SK-N-SH treated with all-trans-retinoic acid at 6 μM for 48 hours (cell line): ENCODE measurements at regions not wholly inside any gene's neighbourhood (a gene's known extent, or its start where the extent isn't known, plus 50 kb on each side); places are given as distances from the start of the nearest gene placed in this dataset.

ENCODE experiments used
- ATAC-seq: fragments of 200-7000 bp; cut with Tn5 transposase; 3 replicates; pipeline ENCODE4 v1.9.1; 2020; ENCODE audit warnings: mild to moderate bottlenecking, moderate library complexity
- ARNTL ChIP-seq: fragments of 450-650 bp; formaldehyde crosslinking; IDR thresholded peaks from 2 replicates; pipeline ENCODE4 v1.5.0; 2020; ENCODE audit warnings: low read depth, mild to moderate bottlenecking, moderate library complexity, borderline replicate concordance
- BACH2 ChIP-seq: fragments of 250-450 bp; sonication (Bioruptor Pico); IDR thresholded peaks from 2 replicates; pipeline ENCODE4 v1.9.0; 2021; ENCODE audit warnings: mild to moderate bottlenecking, borderline replicate concordance
- CSDC2 ChIP-seq: fragments of 250-450 bp; sonication (Bioruptor Pico); IDR thresholded peaks from 2 replicates; pipeline ENCODE4 v1.5.0; 2020; ENCODE audit warnings: mild to moderate bottlenecking, moderate library complexity
- ESRRG ChIP-seq: fragments of 250-450 bp; sonication (Bioruptor Pico); IDR thresholded peaks from 2 replicates; pipeline ENCODE4 v1.6.1; 2021; ENCODE audit warnings: mild to moderate bottlenecking
- GLIS3 ChIP-seq: fragments of 250-450 bp; sonication (Bioruptor Pico); IDR thresholded peaks from 2 replicates; pipeline ENCODE4 v1.5.0; 2020; ENCODE audit warnings: mild to moderate bottlenecking, moderate library complexity
- ISL1 ChIP-seq: fragments of 250-450 bp; sonication (Bioruptor Pico); IDR thresholded peaks from 2 replicates; pipeline ENCODE4 v2.1.2; 2022; ENCODE audit warnings: mild to moderate bottlenecking, moderate library complexity
- OSR1 ChIP-seq: fragments of 250-450 bp; sonication (Bioruptor Pico); IDR thresholded peaks from 2 replicates; pipeline ENCODE4 v1.8.0; 2022; ENCODE audit warnings: moderate library complexity, mild to moderate bottlenecking, inconsistent platforms
- PPARA ChIP-seq: fragments of 250-450 bp; sonication (Bioruptor Pico); IDR thresholded peaks from 2 replicates; pipeline ENCODE4 v1.5.0; 2020; ENCODE audit warnings: mild to moderate bottlenecking, borderline replicate concordance
- RARB ChIP-seq: fragments of 250-450 bp; sonication (Bioruptor Pico); IDR thresholded peaks from 2 replicates; pipeline ENCODE4 v1.8.0; 2021; ENCODE audit warnings: mild to moderate bottlenecking, moderate library complexity
- SNAI2 ChIP-seq: fragments of 250-450 bp; sonication (Bioruptor Pico); IDR thresholded peaks from 2 replicates; pipeline ENCODE4 v1.5.0; 2020; ENCODE audit warnings: mild to moderate bottlenecking, moderate library complexity
- TCF4 ChIP-seq: fragments of 250-450 bp; sonication (Bioruptor Pico); IDR thresholded peaks from 2 replicates; pipeline ENCODE4 v1.8.0; 2021; ENCODE audit warnings: mild to moderate bottlenecking, moderate library complexity, borderline replicate concordance
- TOX ChIP-seq: fragments of 250-450 bp; sonication (Bioruptor Pico); IDR thresholded peaks from 2 replicates; pipeline ENCODE4 v1.8.0; 2021; ENCODE audit warnings: mild to moderate bottlenecking, moderate library complexity, borderline replicate concordance
- ZC3H10 ChIP-seq: fragments of 250-450 bp; sonication (Bioruptor Pico); IDR thresholded peaks from 2 replicates; pipeline ENCODE4 v1.5.1; 2021; ENCODE audit warnings: mild to moderate bottlenecking, moderate library complexity
- ZFP3 ChIP-seq: fragments of 250-450 bp; sonication (Bioruptor Pico); IDR thresholded peaks from 2 replicates; pipeline ENCODE4 v1.5.0; 2020; ENCODE audit warnings: mild to moderate bottlenecking, moderate library complexity
- ZFP30 ChIP-seq: fragments of 450-650 bp; formaldehyde crosslinking; IDR thresholded peaks from 2 replicates; pipeline ENCODE4 v1.5.0; 2022; ENCODE audit warnings: mild to moderate bottlenecking, moderate library complexity
- ZNF70 ChIP-seq: fragments of 450-650 bp; formaldehyde crosslinking; IDR thresholded peaks from 2 replicates; pipeline ENCODE4 v1.5.0; 2020; ENCODE audit warnings: mild to moderate bottlenecking, moderate library complexity
- ZNF8 ChIP-seq: fragments of 450-650 bp; formaldehyde crosslinking; IDR thresholded peaks from 2 replicates; pipeline ENCODE4 v1.5.0; 2020; ENCODE audit warnings: mild to moderate bottlenecking, moderate library complexity
- TF ChIP-seq, protein P1 (sequence below): fragments of 250-450 bp; sonication (Bioruptor Pico); IDR thresholded peaks from 2 replicates; pipeline ENCODE4 v1.5.0; 2020; ENCODE audit warnings: mild to moderate bottlenecking, moderate library complexity
- TF ChIP-seq, protein P2 (sequence below): fragments of 250-450 bp; sonication (Bioruptor Pico); IDR thresholded peaks from 2 replicates; pipeline ENCODE4 v1.8.0; 2020; ENCODE audit warnings: mild to moderate bottlenecking, moderate library complexity, borderline replicate concordance
- TF ChIP-seq, protein P3 (sequence below): fragments of 250-450 bp; sonication (Bioruptor Pico); IDR thresholded peaks from 2 replicates; pipeline ENCODE4 v1.8.0; 2021; ENCODE audit warnings: low read depth, mild to moderate bottlenecking, moderate library complexity, borderline replicate concordance
- TF ChIP-seq, protein P4 (sequence below): fragments of 250-450 bp; sonication (Bioruptor Pico); IDR thresholded peaks from 2 replicates; pipeline ENCODE4 v1.5.1; 2021; ENCODE audit warnings: mild to moderate bottlenecking, moderate library complexity
- TF ChIP-seq, protein P5 (sequence below): fragments of 250-450 bp; sonication (Bioruptor Pico); IDR thresholded peaks from 2 replicates; pipeline ENCODE4 v1.5.1; 2020; ENCODE audit warnings: low read depth, mild to moderate bottlenecking, moderate library complexity

DNA sequence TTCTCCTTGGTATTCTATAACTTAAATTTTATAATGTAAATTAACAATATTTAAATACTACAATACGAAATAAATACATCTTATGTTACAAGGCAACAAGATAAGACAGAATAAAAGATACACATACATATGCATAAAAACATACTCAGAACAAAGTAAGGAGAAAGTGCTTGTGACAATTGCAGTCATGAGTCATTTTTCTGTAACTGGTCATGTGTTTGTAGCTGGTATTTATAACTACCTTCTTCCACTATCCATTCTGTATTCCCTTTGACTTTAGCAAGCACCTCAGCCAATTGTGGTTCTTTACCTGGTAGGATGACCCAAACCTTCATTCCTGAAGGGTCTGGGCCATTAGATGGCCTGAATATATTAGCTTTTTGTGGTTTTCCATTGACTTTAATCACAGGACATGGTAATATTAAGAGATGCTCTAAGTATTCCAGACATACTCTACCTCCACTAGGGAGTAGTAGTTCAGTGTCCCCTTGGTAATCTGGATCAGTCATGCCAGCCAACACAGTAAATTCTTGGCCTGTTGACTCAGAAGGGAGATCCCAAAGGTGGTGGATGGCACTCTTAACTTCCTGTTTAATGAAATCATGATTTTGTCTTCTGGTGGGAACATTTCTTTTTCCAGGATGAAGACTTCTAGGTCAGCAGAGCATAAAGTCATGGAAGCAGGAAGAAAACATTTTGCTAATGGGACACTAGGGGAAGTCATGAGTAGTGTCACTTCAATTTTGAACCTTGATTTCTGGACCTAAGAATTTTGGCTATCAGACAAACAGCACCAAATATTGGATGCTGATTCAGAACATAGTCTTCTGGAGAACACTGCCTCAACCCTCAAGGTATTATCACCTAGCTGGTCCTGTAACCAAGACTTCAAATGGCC is 733.7 kb upstream of the IGFBP3 start:
- ATAC-seq = no peak
- no peak for TF ChIP-seq ZFP3 (CRISPR knock-in tag)
- TF ChIP-seq OSR1 (CRISPR knock-in tag) = no peak
- no peak for TF ChIP-seq ARNTL (CRISPR knock-in tag)
- TF ChIP-seq TOX (CRISPR knock-in tag) = no peak
- TF ChIP-seq, protein P1, sequence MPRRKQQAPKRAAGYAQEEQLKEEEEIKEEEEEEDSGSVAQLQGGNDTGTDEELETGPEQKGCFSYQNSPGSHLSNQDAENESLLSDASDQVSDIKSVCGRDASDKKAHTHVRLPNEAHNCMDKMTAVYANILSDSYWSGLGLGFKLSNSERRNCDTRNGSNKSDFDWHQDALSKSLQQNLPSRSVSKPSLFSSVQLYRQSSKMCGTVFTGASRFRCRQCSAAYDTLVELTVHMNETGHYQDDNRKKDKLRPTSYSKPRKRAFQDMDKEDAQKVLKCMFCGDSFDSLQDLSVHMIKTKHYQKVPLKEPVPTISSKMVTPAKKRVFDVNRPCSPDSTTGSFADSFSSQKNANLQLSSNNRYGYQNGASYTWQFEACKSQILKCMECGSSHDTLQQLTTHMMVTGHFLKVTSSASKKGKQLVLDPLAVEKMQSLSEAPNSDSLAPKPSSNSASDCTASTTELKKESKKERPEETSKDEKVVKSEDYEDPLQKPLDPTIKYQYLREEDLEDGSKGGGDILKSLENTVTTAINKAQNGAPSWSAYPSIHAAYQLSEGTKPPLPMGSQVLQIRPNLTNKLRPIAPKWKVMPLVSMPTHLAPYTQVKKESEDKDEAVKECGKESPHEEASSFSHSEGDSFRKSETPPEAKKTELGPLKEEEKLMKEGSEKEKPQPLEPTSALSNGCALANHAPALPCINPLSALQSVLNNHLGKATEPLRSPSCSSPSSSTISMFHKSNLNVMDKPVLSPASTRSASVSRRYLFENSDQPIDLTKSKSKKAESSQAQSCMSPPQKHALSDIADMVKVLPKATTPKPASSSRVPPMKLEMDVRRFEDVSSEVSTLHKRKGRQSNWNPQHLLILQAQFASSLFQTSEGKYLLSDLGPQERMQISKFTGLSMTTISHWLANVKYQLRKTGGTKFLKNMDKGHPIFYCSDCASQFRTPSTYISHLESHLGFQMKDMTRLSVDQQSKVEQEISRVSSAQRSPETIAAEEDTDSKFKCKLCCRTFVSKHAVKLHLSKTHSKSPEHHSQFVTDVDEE (CRISPR knock-in tag) = no peak
- TF ChIP-seq, protein P2, sequence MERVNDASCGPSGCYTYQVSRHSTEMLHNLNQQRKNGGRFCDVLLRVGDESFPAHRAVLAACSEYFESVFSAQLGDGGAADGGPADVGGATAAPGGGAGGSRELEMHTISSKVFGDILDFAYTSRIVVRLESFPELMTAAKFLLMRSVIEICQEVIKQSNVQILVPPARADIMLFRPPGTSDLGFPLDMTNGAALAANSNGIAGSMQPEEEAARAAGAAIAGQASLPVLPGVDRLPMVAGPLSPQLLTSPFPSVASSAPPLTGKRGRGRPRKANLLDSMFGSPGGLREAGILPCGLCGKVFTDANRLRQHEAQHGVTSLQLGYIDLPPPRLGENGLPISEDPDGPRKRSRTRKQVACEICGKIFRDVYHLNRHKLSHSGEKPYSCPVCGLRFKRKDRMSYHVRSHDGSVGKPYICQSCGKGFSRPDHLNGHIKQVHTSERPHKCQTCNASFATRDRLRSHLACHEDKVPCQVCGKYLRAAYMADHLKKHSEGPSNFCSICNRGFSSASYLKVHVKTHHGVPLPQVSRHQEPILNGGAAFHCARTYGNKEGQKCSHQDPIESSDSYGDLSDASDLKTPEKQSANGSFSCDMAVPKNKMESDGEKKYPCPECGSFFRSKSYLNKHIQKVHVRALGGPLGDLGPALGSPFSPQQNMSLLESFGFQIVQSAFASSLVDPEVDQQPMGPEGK (CRISPR knock-in tag) = no peak
- TF ChIP-seq ESRRG (CRISPR knock-in tag) = no peak
- TF ChIP-seq CSDC2 (CRISPR knock-in tag) = no peak
- TF ChIP-seq RARB (CRISPR knock-in tag) = no peak
- TF ChIP-seq ZNF8 (CRISPR knock-in tag) = no peak
- TF ChIP-seq BACH2 (CRISPR knock-in tag) = no peak

DNA sequence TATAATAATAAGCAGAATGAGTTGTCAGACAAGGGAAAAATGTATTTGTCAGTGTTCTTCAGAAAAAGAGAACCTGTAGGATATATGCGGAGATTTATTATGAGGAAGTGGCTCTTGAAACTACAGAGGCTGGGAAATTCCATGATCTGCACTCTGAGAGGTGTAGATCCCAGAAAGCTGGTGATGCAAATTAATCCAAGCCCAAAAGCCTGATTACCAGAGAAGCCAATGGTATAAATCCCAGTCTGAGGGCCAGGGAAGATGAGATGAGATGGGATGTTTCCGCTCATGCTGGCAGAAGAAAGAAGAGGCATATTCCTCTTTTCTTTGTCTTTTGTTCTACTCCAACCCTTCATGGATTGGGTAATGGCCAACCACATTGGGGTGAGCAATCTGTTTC is 732.8 kb upstream of the IGFBP3 start:
- TF ChIP-seq SNAI2 (CRISPR knock-in tag) (no peak), ZFP3 (CRISPR knock-in tag) (no peak), ZFP30 (CRISPR knock-in tag) (no peak), GLIS3 (CRISPR knock-in tag) (no peak), RARB (CRISPR knock-in tag) (no peak), PPARA (no peak), ZC3H10 (CRISPR knock-in tag) (no peak), OSR1 (CRISPR knock-in tag) (no peak), ESRRG (CRISPR knock-in tag) (no peak), ISL1 (CRISPR knock-in tag) (no peak), CSDC2 (CRISPR knock-in tag) (no peak), ZNF8 (CRISPR knock-in tag) (no peak), BACH2 (CRISPR knock-in tag) (no peak), TCF4 (CRISPR knock-in tag) (no peak), ZNF70 (CRISPR knock-in tag) (no peak)
- TF ChIP-seq, protein P2 (CRISPR knock-in tag) = no peak
- TF ChIP-seq, protein P3, sequence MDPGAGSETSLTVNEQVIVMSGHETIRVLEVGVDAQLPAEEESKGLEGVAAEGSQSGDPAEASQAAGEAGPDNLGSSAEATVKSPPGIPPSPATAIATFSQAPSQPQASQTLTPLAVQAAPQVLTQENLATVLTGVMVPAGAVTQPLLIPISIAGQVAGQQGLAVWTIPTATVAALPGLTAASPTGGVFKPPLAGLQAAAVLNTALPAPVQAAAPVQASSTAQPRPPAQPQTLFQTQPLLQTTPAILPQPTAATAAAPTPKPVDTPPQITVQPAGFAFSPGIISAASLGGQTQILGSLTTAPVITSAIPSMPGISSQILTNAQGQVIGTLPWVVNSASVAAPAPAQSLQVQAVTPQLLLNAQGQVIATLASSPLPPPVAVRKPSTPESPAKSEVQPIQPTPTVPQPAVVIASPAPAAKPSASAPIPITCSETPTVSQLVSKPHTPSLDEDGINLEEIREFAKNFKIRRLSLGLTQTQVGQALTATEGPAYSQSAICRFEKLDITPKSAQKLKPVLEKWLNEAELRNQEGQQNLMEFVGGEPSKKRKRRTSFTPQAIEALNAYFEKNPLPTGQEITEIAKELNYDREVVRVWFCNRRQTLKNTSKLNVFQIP (CRISPR knock-in tag) = no peak
- TF ChIP-seq, protein P4, sequence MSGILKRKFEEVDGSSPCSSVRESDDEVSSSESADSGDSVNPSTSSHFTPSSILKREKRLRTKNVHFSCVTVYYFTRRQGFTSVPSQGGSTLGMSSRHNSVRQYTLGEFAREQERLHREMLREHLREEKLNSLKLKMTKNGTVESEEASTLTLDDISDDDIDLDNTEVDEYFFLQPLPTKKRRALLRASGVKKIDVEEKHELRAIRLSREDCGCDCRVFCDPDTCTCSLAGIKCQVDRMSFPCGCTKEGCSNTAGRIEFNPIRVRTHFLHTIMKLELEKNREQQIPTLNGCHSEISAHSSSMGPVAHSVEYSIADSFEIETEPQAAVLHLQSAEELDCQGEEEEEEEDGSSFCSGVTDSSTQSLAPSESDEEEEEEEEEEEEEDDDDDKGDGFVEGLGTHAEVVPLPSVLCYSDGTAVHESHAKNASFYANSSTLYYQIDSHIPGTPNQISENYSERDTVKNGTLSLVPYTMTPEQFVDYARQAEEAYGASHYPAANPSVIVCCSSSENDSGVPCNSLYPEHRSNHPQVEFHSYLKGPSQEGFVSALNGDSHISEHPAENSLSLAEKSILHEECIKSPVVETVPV = no peak
- TF ChIP-seq, protein P5, sequence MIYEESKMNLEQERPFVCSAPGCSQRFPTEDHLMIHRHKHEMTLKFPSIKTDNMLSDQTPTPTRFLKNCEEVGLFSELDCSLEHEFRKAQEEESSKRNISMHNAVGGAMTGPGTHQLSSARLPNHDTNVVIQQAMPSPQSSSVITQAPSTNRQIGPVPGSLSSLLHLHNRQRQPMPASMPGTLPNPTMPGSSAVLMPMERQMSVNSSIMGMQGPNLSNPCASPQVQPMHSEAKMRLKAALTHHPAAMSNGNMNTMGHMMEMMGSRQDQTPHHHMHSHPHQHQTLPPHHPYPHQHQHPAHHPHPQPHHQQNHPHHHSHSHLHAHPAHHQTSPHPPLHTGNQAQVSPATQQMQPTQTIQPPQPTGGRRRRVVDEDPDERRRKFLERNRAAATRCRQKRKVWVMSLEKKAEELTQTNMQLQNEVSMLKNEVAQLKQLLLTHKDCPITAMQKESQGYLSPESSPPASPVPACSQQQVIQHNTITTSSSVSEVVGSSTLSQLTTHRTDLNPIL (CRISPR knock-in tag) = no peak

More for the DNA sequence above, 732.8 kb upstream of the IGFBP3 start:
- no peak for ATAC-seq
